GM12874 (cell line): ENCODE measurements at regions not wholly inside any gene's neighbourhood (a gene's known extent, or its start where the extent isn't known, plus 50 kb on each side); places are given as distances from the start of the nearest gene placed in this dataset.

Source experiments
- TF ChIP-seq, protein P1 (sequence below): IDR thresholded peaks from 2 replicates; pipeline ENCODE4 v1.5.1; 2011; ENCODE audit warnings: low read depth, mild to moderate bottlenecking, control low read depth, low read length, moderate library complexity; ENCODE audit not compliant: insufficient read depth

DNA sequence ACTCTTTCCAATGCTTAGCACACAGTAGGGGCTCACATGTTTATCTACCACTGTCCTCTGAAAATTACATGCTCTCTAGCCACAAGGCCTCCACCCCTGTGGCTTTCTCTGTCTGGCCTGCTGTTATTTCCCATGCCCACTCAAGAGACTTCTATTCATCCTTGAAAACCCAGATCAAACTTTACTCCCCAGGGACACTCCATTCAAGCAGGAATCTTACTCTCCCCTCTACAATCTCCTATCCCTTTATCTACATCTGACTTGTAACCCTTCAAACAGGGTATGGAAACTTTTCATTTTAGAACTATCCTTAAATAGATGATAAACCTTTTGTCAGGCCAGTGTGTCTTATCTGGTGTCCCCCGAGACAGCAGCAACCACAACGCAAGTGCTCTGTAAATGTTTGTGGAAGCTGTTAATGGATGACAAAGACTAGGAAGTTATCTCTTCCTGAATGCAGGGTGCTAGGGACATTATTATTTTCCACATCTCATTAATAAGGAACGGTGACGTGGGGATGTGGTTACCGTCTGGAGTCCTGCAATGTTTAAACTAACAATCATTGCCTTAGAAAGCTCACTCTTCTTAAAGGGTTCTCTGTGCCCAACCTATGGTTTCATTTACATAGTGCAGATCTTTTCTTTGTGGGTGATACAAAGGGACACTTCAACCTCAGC is 322.3 kb downstream of the ARRDC4 start:
- TF ChIP-seq, protein P1, sequence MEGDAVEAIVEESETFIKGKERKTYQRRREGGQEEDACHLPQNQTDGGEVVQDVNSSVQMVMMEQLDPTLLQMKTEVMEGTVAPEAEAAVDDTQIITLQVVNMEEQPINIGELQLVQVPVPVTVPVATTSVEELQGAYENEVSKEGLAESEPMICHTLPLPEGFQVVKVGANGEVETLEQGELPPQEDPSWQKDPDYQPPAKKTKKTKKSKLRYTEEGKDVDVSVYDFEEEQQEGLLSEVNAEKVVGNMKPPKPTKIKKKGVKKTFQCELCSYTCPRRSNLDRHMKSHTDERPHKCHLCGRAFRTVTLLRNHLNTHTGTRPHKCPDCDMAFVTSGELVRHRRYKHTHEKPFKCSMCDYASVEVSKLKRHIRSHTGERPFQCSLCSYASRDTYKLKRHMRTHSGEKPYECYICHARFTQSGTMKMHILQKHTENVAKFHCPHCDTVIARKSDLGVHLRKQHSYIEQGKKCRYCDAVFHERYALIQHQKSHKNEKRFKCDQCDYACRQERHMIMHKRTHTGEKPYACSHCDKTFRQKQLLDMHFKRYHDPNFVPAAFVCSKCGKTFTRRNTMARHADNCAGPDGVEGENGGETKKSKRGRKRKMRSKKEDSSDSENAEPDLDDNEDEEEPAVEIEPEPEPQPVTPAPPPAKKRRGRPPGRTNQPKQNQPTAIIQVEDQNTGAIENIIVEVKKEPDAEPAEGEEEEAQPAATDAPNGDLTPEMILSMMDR, result no peak

DNA sequence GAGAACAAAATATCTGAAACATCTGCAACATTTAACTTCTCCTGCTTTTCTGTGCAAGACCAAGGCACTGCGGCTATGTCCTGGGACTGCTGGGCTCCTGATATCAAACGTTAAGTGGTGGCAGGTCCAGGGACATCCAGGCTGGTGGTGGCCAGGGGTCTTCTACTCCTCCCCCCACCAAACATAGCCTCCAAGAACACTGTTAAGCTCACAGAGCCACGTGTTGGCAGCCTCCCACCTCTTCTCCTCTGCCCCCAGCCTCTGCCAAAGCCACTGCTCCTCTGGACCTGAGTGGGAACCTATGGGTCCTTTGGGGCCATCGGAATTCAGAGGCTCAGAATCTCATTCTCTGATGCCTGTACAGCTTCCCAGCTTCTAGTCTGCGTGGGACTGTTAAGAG is 325.7 kb downstream of the ARRDC4 start:
- TF ChIP-seq, protein P1, result no peak

DNA sequence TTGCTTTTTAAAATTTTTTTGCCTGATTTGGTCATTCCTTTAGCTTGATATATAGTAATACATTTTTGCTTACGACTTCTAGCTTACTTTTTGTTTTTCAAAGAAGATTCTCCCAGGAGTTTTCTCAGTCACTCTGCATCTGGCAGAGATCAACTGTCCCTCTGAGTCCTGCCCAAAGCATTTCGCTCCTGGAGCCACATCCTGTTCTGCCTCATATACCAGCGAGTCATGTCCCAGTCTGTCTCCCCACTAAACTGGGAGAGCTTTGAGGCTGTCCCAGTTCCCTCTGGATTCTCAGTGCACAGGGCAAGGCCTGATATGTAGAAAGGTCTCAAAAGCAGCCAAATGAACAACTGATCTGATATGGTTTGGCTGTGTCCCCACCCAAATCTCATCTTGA is 326.3 kb downstream of the ARRDC4 start:
- TF ChIP-seq, protein P1, result no peak

DNA sequence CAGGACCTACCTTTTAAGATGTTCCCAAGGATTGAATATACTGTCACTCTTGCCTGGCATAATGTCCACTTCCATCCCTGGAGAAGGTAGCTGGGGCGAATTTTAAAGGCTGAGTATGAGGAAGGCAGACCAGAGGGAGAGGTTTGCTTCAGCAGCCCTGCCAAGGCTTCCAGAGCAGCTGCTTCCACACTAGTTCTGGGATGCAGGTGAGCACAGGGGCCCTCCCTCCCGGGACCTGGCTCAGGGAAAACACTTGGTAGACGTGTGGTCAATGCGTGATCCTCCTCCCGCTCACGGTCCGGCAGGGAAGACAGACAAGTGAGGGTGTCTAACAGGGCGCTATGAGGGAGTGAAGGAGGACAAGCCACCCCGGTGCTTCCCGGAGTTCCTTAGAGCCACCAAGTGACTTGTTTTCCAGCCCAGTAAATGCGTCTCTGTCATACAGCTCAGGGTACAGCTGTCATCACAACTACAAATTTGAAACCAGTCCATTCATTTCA is 327.6 kb downstream of the ARRDC4 start:
- TF ChIP-seq, protein P1, result no peak

DNA sequence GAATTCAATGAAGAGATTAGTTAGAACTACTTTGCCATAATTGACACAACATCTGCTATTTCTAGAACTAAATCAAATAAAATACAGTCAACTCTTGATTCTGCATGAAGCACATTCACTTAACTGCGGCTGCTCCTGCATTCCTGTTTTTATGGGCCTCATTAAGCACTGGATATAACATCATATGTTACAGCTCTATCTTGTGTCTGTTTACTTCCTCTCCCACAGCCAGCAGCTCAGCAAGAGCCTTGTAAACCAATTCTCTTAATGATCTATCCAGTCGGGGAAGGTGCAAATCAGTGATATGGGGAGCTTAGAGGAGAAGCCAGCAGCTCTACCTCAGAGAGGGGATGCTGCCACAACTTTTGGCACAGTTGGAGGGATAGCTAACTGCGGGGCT is 329.2 kb downstream of the ARRDC4 start:
- TF ChIP-seq, protein P1, result no peak

DNA sequence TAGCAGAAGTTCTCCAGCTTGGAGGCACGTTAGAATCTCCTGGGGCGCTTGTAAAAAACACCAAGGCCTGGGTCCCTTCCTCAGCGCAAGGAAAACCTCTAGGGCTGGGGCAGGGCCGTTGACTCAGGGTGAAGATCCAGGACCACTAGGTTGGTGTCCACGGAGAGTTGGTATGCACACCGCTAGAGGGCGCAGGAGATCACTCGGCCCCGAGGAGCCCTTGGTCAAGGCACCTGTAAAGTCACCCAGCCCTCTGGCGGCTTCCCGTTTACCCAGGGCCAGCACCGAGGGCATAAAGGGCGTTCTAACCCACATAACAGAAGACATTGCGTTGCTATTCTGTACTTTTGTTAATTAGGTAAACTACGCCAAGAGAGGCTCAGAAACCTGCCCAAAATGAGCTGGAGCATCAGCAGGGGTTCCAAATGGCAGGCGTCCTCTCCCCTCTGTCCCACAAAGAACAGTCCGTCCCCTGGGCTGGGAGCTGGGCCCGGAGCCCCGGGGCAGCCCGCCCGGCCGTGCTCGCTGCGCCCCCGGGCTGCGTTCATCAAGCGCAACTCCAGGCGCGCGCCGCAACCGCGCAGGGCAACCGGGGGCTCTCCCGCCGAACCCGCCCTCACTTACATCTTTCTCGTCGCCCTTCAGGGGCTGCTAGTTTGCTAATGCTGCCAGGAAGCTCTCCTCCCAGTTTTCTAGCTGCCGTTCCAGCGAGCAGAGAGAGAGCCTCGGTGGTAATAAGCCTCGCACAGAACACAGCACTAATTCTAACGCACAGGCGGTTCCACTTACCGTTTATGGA is 332.1 kb downstream of the ARRDC4 start:
- TF ChIP-seq, protein P1, result peak; percentile 86

DNA sequence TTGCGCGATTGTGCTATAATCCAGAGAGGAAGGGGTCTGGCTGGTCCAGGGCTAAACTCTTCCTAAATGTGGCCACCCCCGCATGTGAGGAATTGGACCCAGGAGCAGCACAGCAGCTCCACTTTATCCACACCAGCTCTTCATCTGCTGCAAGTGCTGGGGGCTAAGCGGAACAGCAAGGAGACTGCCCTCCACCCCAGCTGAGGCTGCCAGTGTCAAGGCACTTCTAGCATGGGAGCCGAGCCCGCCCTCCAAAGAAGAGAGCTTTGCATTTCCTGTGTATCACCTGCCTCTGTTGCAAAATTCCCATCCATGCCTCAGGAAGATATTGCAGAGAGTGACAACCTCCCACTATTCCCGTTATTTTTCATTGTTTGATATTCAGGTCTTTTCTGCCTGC is 333.6 kb downstream of the ARRDC4 start:
- TF ChIP-seq, protein P1, result no peak
